GM21717 (cell line): ENCODE measurements at regions not wholly inside any gene's neighbourhood (a gene's known extent, or its start where the extent isn't known, plus 50 kb on each side); places are given as distances from the start of the nearest gene placed in this dataset.
"Not testable (repeated sequence)": the region's sequence is repeated elsewhere in the genome, so short reads cannot be mapped to it uniquely, and the experiment has no call there.

Source experiments
- ATAC-seq: cut with Tn5 transposase; IDR thresholded peaks from one replicate; pipeline ENCODE4 v1.9.1; 2021; ENCODE audit warnings: mild to moderate bottlenecking, moderate library complexity; ENCODE audit not compliant: unreplicated experiment

DNA sequence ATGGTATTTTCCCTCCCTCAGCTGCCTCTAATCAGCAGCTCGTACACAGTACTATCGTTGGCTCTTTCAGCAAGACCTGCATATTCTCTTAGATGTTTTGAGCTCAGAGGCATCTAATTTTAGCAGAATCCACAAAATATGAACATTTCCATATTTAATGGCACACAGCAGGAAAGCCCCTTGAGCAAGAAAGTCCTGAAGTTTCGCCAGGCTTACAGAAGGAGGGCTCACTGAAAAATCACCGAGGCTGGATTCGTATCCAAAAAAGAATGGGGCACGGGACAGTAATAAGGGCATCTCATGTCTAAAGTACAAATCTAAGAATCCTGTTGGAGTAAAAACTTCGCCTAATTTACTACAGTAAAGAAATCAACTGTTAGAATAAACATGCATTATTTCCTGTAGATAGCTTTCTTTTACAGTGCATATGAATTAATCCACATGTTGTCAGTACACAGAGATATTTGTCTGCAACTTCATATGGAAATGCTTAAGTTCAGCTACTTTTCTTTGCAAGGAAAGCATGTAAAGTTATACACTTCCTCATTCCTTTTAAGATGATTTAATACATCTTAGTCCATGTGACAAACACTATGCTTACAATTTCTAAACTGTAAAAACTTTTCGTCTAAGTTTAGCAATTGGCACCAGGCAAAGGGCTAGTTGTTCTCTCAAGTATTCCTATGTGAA lies 1205.3 kb upstream of the ADGRL4 start:
- ATAC-seq = no peak

DNA sequence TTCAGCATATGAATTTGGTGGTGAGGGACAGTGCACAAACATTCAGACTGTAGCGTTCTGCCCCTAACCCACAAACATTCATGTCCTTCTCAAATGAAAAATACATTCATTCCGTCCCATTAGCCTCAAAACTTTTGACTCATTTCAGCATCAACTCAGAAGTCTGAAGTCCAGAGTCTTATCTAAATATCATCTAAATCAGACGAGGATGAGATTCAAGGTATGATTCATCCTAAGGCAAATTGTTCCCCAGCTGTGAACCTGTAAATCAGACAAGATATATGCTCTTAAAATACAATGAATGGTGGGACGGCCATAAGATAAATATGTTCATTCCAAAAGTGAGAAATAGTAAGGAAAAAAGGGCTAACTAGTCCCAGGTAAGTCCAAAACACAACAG lies 1195.6 kb upstream of the ADGRL4 start:
- ATAC-seq = no peak

DNA sequence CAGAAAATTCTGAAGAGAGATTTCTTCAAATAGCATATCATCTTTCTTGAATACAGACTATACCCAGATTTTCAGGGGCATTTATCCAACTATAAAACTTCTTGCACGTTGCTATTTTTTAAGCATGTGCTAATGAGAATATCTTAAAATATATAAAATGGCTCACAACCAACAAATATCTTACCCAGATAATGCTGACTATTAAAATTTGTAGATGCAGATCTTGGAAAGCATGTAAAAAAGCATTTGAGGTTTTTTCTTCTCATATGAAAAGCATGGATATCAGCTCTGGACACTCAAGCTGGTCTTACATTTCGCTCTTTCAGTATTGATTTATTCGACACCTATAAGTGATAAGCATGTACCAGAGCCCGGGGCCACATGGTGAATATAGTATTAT lies 1187.7 kb upstream of the ADGRL4 start:
- ATAC-seq = no peak

DNA sequence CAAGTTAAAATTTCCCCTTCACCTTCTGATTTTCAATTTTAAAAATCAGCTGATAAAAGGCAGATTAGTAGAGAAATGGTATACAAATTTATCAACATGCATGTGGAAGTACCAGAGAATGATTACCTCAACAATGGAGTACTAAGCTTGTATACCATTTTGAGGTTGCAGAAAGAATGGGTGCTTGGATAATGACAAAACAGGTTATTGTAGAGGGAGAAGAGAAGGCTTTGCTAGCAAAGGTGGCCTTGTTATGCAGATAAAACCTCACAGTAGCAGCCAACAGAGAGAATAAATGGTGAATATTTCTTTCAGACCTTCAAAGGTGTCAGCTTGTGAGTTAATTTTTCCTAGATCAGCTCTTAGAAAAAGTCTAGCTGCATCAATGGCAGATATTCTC lies 1174.9 kb upstream of the ADGRL4 start:
- no peak for ATAC-seq

DNA sequence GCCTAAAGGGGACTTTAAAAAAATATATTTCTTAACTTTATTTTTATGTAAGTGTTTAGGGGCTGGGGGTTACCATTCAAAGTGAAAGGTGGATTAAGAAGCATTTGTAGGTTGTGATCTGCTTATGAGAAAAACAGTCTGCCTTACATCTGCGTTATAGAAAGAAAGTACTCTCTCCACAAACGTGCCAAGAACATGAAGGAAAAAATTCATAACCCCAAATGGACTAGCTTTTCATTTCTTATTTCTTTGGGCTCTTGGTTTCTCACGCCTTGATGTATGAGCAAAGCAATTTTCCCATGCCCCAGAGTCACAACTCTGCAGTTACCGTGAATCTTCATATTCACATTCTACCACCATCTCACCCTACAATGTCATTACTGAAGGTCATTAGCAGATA lies 1165.1 kb upstream of the ADGRL4 start:
- ATAC-seq = no peak

DNA sequence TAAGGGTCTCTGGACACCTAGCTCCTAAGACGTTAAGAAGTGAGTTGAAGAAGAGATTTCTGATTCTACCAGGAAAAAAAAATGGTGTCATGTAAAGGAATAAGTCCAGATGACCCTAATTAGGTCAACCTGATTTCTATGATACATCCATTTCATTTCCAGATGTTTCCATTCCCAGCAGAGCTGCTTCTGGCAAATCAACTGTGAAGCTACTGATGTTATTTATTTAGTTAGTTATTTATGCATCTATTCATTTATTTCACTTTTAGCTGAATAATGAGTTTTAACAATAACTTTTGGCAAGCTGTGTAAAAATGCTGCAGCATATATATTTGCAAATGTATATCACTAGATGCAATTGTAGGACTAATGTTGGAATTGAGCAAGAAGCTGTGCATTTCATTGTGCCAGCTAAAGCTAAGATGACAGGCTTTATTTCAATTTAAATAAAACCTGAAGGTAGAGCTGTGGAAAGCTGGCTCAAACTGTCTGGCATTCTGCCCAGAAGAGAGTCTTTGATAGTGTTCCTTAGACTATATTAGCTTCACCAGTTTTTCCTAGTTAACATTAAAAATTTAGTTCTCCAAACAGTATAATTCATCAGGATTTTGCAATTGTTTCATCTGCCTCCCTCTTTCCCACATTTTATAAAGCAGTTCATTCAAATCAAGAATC lies 1164.4 kb upstream of the ADGRL4 start:
- ATAC-seq = no peak

DNA sequence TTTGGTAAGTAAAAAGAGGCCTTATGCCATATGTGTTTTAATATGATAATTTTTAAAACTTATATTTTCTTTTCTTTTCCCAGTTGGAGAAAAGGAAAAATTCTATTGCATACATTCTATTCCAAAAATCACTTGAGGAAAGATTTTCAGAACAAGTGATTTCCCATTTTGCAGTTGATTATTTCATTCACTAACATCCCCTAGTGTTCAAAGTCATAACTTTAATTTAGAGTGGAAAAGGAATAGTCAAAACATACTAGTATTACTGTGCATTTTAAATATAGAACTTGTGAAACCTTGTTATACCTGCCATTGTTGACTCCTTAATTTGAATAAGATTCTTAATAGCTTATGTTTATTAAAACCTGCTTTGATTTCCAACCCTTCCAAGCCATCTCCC lies 1157.6 kb upstream of the ADGRL4 start:
- ATAC-seq = no peak

DNA sequence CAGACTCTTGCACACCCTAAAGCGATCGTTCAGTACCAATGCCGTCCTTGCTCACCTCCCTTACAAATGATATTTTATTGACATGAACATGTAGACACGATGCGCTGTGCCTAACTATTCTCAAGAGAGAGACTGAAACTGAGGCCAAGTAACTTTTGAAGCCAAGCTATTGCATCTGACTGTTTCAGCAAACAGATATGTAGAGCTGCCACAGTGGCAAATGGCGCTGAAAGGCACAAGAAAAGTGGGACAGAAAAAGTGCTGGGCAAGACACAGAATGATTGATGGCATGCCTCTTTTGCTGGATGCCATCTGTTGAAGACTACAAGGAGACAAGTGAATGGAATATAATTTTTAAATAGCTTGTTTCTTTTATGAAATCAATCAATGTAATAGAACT lies 1157.2 kb upstream of the ADGRL4 start:
- ATAC-seq = no peak

DNA sequence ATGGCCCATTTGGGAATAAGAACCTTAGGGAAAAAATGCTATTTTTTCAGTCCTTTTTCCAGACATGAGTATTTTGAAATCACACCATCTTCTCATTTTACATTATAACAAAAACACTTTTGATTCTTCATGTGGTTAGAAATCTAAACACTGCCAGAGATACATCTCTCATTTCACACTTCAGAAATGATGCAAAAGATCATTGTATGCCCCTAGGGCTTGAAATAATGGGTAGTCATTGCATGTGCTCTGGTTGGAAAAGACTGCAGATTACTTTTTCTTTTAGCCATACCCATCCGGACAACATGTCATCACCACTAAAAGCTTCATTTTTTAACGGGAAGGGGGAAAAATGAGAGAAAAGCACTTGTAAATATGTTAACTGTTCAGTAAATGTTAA lies 1152.2 kb upstream of the ADGRL4 start:
- ATAC-seq = no peak

DNA sequence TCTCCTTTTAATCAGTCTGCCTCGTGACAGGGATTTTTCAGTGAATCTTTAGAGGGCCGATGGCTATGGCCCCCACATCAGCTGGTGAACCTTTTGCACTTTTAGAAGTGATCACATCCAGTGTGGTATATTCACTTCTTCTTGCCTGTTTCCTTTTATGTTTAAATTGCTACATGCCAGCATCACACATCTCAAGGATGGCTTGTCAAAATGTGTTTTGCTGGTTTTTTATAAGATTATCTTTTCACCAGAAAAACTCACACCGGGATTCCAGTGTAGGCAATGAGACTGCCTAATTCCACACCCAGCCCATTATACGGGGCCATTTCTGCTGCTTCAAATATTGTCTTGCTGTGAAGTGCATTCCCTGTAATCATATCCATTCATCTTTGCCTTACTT lies 1151.7 kb upstream of the ADGRL4 start:
- no peak for ATAC-seq

DNA sequence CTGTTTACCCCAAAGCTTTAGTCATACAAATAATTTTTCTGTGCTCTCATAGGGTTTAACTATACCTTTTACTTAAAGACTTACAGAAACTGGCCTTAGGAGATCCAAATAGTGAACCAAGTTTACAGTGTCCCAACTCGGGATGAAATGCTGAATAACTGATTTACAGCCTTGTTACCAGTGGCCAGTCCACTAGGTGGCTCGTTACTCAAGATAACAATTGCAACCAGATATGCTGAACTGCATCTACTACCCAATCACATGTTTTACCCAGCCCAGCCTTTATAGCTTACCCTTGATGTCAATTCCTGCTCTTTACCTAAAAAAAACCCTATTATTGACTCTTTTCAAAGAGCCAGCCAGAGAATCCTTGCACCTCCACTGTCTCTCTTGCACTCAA lies 1148.8 kb upstream of the ADGRL4 start:
- ATAC-seq = no peak

DNA sequence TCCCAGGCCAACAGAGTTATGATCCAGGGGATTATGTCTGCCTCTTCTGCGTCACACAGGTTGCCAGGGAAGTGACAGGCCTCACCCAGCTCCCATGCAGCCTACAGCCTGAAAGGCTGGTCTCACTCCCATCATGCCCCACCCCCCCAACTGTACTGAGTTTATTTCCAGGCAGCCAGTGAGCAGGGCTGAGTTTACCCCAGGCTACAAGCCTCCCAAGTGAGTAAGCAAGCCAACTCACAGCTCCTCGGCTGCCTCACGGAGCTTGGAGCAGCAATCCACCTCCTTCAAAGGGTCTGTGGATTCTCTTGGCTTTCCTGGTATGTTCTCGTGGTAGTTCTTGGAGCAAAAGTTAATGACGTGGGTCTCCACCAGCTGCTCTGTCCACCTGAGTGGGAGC lies 1147.6 kb upstream of the ADGRL4 start:
- no peak for ATAC-seq

DNA sequence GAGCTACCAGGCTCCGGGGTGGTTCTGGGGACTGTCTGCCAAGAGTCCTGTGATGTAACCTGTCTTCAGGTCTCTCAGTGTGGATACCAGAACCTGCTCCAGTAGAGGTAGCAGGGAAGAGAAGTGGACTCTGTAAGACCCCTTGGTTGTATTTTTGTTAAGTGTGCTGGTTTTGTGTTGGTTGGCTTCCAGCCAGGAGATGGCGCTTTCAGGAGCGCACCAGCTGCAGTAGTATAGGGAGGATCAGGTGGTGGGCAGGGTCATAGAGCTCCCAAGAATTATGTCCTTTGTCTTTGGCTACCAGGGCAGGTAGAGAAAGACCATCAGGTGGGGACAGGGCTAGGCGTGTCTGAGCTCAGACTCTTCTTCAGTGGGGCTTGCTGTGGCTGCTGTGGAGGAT lies 1147.2 kb upstream of the ADGRL4 start:
- no peak for ATAC-seq

DNA sequence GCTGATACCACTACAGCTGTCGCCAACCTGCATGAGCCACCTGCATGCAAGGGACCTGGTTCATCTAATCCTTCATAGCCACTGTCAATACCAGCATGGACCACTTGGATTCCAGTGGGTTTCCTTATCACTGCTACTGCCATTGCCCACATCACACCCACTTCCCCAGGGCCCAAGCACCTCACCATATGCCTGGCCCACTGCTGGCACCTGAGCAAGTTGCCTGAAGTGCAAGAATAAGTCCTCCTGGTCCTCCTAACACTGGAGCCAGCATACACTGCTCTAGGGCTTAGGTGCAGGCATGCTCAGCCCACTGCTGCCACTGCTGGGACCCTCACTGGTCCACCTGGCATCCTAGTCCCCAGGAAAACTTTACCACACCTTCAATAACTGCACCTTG lies 1136.8 kb upstream of the ADGRL4 start:
- ATAC-seq = no peak

DNA sequence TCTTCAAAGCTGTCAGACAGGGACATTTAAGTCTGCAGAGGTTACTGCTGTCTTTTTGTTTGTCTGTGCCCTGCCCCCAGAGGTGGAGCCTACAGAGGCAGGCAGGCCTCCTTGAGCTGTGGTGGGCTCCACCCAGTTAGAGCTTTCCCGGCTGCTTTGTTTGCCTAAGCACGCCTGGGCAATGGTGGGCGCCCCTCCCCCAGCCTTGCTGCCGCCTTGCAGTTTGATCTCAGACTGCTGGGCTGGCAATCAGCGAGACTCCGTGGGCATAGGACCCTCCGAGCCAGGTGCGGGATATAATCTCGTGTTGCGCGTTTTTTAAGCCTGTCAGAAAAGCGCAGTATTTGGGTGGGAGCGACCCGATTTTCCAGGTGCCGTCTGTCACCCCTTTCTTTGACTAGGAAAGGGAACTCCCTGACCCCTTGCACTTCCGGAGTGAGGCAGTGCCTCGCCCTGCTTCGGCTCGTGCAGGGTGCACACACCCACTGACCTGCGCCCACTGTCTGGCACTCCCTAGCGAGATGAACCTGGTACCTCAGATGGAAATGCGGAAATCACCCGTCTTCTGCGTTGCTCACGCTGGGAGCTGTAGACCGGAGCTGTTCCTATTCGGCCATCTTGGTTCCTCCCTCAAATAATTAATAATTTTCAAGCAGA lies 1131.5 kb upstream of the ADGRL4 start:
- ATAC-seq = not testable (repeated sequence)

DNA sequence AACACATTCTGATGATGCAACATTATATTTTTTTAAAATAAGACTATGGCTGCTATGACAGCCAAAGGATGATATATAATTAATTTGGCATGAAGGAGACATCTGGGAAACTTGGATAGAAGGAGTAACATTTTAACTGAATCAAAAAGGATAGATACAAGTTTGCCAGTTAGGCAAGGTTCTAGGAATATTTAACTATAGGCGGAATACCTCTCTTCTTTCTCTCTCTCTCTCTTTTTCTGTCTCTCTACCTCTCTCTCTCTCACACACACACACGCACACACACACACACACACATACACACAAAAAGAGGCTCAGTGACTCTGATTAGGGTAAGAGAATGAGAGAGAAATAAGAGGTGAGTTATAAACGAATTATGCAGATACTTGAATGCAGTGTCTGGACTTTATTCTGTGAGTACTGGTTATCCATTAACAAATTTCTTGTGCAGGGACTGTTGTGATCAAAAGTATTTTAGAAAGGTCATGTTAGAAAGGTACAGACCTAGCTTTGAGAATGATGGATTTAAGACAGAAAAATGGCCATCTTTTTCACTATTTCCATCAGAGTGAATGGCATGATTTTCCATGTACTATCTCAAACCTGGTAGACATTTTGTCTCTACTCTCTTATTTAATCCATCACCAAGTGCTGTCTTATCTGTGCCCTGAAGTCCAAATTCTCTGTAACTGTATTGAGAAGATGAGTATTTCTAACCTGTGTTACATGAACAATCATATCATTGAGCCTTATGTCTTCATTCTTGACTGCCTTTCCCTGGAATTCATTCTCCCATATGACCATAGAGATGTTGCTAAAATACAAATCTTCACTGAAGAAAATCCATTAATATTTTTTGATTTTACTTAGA lies 1106.9 kb upstream of the ADGRL4 start:
- no peak for ATAC-seq

DNA sequence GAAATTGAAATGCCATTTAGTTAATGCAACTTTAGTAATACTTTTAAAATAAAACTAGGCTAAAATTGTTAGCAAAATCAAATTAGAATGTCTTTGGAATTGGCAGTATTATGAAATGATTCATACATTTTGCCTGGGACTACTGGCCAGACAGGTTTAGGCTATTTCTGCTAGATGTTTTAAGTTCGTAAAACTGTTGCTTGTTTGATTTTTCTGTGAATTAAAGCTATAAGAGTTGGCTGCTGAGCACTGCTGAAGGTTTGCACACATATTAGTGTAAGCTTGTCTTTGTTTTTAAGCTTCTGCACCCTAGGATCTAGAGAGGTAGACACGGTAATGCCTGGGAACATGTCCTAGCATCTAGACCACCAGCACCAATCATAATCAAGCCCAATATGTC lies 1094.6 kb upstream of the ADGRL4 start:
- no peak for ATAC-seq

DNA sequence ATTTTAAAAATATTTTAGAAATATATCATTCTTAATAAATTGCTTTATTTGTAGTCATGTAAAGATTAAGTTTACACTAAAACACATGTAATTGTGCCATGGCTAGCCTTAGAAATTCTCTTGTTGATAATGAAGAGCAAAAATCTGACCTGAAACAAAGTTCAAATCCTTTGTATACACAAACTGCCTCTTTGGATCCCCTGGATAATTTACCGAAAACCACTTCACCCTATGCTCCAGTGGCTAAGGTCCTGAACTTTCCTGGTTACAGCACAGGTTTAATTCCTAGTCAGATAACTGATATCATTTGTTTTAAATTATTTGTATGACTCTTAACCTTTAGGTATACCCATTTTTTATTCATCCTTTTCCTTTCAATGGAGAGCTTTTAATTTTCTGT lies 1093.2 kb upstream of the ADGRL4 start:
- no peak for ATAC-seq

DNA sequence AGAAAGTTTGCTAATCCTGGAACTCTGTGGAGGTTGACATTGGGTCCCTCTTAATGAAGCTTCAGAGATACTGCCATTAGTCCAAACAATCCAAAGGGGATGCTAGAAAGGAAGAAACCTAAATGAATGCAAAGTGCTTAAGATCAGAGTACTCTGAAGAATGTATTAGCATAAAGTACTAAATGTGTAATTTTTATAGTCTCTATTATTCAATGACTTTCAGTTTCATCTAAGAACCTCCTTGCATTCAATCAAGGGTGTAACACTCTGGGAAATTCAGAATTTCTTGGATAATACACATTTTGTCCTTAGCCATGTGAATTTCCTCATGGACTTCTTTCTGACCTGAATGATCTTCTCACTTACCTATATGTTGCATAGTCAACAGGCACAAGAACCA lies 1078.5 kb upstream of the ADGRL4 start:
- ATAC-seq = no peak

DNA sequence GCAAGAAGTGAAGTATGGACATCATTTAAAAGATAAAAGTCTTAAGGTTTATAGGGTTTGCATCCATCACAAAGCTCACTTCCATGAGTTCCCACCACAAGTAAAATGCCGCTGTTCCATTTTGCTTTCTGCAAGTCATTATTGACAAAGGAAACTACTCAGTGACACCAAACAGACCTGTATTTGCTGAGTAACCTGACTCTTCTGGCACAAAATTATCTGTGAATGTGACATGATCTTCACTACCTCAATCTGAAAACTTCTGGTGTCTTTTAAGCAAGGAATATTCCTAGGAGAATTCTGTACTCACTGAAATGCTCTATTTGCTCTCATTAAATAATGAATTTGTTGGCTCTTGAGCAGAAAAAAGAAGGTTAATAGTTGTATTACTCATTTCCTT lies 1077.4 kb upstream of the ADGRL4 start:
- ATAC-seq = no peak

DNA sequence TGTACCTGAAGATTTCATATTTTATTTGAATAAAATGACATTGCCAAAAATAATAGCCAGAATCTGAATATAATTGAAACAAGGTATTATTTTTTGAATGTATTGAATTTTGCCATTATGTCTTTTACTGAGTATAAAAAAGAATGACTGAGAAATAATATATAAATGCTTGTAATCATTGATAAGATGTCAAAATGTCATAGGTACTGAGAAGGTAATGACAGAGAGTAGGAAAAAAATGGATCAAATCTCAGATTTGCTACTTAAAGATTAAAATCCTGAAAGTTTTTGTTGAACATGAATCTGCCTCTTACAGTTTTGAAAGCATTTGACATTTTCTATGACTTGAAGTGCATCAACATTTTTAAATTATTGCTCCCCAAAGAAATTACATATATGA lies 1069.9 kb upstream of the ADGRL4 start:
- no peak for ATAC-seq
